SK-N-MC (cell line): ENCODE measurements at regions not wholly inside any gene's neighbourhood (a gene's known extent, or its start where the extent isn't known, plus 50 kb on each side); places are given as distances from the start of the nearest gene placed in this dataset.

Source experiments
- EZH2 ChIP-seq: fragments of 200-600 bp; sonication (generic); IDR thresholded peaks from one replicate; pipeline ENCODE4 v1.6.1; 2017; ENCODE audit warnings: antibody characterized with exemption
- POLR2AphosphoS5 ChIP-seq: IDR thresholded peaks from 2 replicates; pipeline ENCODE4 v1.6.1; 2012; ENCODE audit warnings: mild to moderate bottlenecking, low read depth, low read length, borderline replicate concordance

- no peak for TF ChIP-seq EZH2
- TF ChIP-seq POLR2AphosphoS5, result no peak
Measured at GRCh38 chr4:89639395-89639794, 197.6 kb downstream of the SNCA start.
